H1 (cell line): ENCODE measurements at regions not wholly inside any gene's neighbourhood (a gene's known extent, or its start where the extent isn't known, plus 50 kb on each side); places are given as distances from the start of the nearest gene placed in this dataset.

Experiments
- CTCF ChIA-PET: fragments of 300-600 bp; sonication (Branson Sonifier 250); formaldehyde crosslinking; loops from one replicate; lab custom pipeline; 2021; ENCODE audit not compliant: partially characterized antibody; lab: Charles Lee
- POLR2A ChIA-PET: fragments of 300-600 bp; sonication (Branson Sonifier 250); formaldehyde crosslinking; loops from one replicate; lab custom pipeline; 2021; ENCODE audit warnings: inconsistent platforms; ENCODE audit not compliant: partially characterized antibody; lab: Charles Lee
- DNase-seq, 2 experiments: peaks; one replicate each; pipeline versions ENCODE4 v3.0.0 to v3.0.0-alpha.2; 2010 to 2022; ENCODE audit warnings: low spot score in 2 of 2, low read depth in 1 of 2, mixed read lengths in 1 of 2
- FAIRE-seq: peaks from 2 replicates; lab custom pipeline; 2011; peaks lifted over from hg19 to GRCh38; lab: Jason Lieb, UNC
- H2AFZ ChIP-seq: 2 replicates; pipeline ENCODE4 v1.8.1; 2012; ENCODE audit warnings: low read length, inconsistent platforms
- H2AK5ac ChIP-seq: 2 replicates; pipeline ENCODE4 v1.6.1; 2013; ENCODE audit warnings: low read depth, low read length
- H2BK120ac ChIP-seq: replicated peaks from 2 replicates; pipeline ENCODE3; 2013; ENCODE audit warnings: low read depth, low read length, inconsistent platforms
- H2BK12ac ChIP-seq: 2 replicates; pipeline ENCODE4 v1.6.1; 2013; ENCODE audit warnings: low read depth, low read length
- H2BK15ac ChIP-seq: 2 replicates; pipeline ENCODE4 v1.6.1; 2013; ENCODE audit warnings: low read length
- H2BK20ac ChIP-seq: 2 replicates; pipeline ENCODE4 v1.6.1; 2013; ENCODE audit warnings: low read length
- H2BK5ac ChIP-seq: 2 replicates; pipeline ENCODE4 v1.6.1; 2013; ENCODE audit warnings: low read depth, low read length
- H3K14ac ChIP-seq: 2 replicates; pipeline ENCODE4 v1.6.1; 2013; ENCODE audit warnings: inconsistent platforms; ENCODE audit not compliant: insufficient read length
- H3K18ac ChIP-seq: 2 replicates; pipeline ENCODE4 v1.6.1; 2013; ENCODE audit warnings: low read length; ENCODE audit errors: extremely low read depth
- H3K23ac ChIP-seq: 2 replicates; pipeline ENCODE4 v1.6.1; 2013; ENCODE audit warnings: inconsistent platforms; ENCODE audit not compliant: insufficient read length
- H3K23me2 ChIP-seq: 2 replicates; pipeline ENCODE4 v1.6.1; 2013; ENCODE audit warnings: low read depth, low read length
- H3K27ac ChIP-seq: 2 replicates; pipeline ENCODE4 v1.6.1; 2011; ENCODE audit warnings: low read depth, low read length, inconsistent platforms
- H3K27me3 ChIP-seq, 4 experiments: replicated peaks in 1 of 4; 1 replicate in 1 of 4; 2 replicates in 3 of 4; pipeline versions ENCODE4 v1.6.1 to v1.8.1; 2011 to 2013; ENCODE audit warnings: low read length in 3 of 4, mild to moderate bottlenecking in 3 of 4, inconsistent platforms in 2 of 4, mixed read lengths in 2 of 4, moderate library complexity in 1 of 4; ENCODE audit not compliant: control insufficient read depth in 3 of 4, insufficient read depth in 3 of 4; ENCODE audit errors: extremely low read depth in 1 of 4
- H3K36me3 ChIP-seq, 4 experiments: 2 replicates each; pipeline versions ENCODE4 v1.6.1 to v1.8.1; 2011 to 2013; ENCODE audit warnings: mild to moderate bottlenecking in 4 of 4, low read length in 3 of 4, moderate library complexity in 2 of 4, control low read depth in 1 of 4, inconsistent platforms in 1 of 4; ENCODE audit not compliant: insufficient read depth in 4 of 4, control insufficient read depth in 2 of 4
- H3K4ac ChIP-seq: replicated peaks from 2 replicates; pipeline ENCODE3; 2013; ENCODE audit warnings: low read length, low read depth, mixed read lengths, inconsistent platforms; ENCODE audit not compliant: insufficient read length
- H3K4me1 ChIP-seq, 4 experiments: replicated peaks in 1 of 4; 1 replicate in 1 of 4; 2 replicates in 3 of 4; pipeline versions ENCODE4 v1.6.1 to v1.8.1; 2011 to 2013; ENCODE audit warnings: low read length in 3 of 4, inconsistent platforms in 2 of 4, mixed read lengths in 1 of 4; ENCODE audit not compliant: insufficient read depth in 4 of 4, control insufficient read depth in 3 of 4
- H3K4me2 ChIP-seq, 2 experiments: 2 replicates each; pipeline versions ENCODE4 v1.6.1 to v1.8.1; 2011 to 2013; ENCODE audit warnings: low read depth in 2 of 2, low read length in 2 of 2, control low read depth in 1 of 2, inconsistent platforms in 1 of 2, mild to moderate bottlenecking in 1 of 2; ENCODE audit not compliant: insufficient read depth in 1 of 2
- H3K4me3 ChIP-seq, 4 experiments: fragments of 200-600, 300-600 bp in 1 of 4; sonication (generic), shearing (Covaris generic), sonication (Bioruptor Twin) in 1 of 4; 2 replicates each; pipeline versions ENCODE4 v1.5.1 to v1.8.1; 2011 to 2016; ENCODE audit warnings: low read length in 4 of 4, low read depth in 3 of 4, control low read depth in 2 of 4, inconsistent platforms in 2 of 4, mild to moderate bottlenecking in 2 of 4, mixed read lengths in 1 of 4, moderate library complexity in 1 of 4; ENCODE audit not compliant: insufficient read depth in 2 of 4; ENCODE audit errors: extremely low read depth in 1 of 4
- H3K56ac ChIP-seq: replicated peaks from 2 replicates; pipeline ENCODE3; 2013; ENCODE audit warnings: low read depth, mild to moderate bottlenecking, mixed read lengths, low read length, inconsistent platforms; ENCODE audit not compliant: insufficient read length
- H3K79me1 ChIP-seq: 2 replicates; pipeline ENCODE4 v1.6.1; 2013; ENCODE audit warnings: low read depth, low read length, control low read depth
- H3K79me2 ChIP-seq, 2 experiments: 2 replicates each; pipeline versions ENCODE4 v1.6.1 to v1.8.1; 2012 to 2013; ENCODE audit warnings: low read length in 2 of 2, mild to moderate bottlenecking in 2 of 2, inconsistent platforms in 1 of 2; ENCODE audit not compliant: insufficient read depth in 2 of 2, control insufficient read depth in 1 of 2
- H3K9ac ChIP-seq, 4 experiments: replicated peaks in 1 of 4; 1 replicate in 1 of 4; 2 replicates in 3 of 4; pipeline versions ENCODE4 v1.6.1 to v1.8.1; 2011 to 2013; ENCODE audit warnings: low read depth in 3 of 4, low read length in 3 of 4, control low read depth in 2 of 4, mild to moderate bottlenecking in 2 of 4, moderate library complexity in 2 of 4, inconsistent platforms in 1 of 4; ENCODE audit errors: extremely low read depth in 1 of 4
- H3K9me3 ChIP-seq, 2 experiments: 2 replicates each; pipeline versions ENCODE4 v1.6.1 to v1.8.1; 2012 to 2013; ENCODE audit warnings: mild to moderate bottlenecking in 2 of 2, moderate library complexity in 2 of 2, control low read depth in 1 of 2, inconsistent platforms in 1 of 2, low read depth in 1 of 2, low read length in 1 of 2, mixed read lengths in 1 of 2; ENCODE audit not compliant: insufficient read depth in 2 of 2
- H4K20me1 ChIP-seq, 2 experiments: replicated peaks in 1 of 2; 2 replicates each; pipeline versions ENCODE3 to v1.8.1; 2011 to 2013; ENCODE audit warnings: inconsistent platforms in 2 of 2, low read length in 2 of 2, mild to moderate bottlenecking in 1 of 2; ENCODE audit not compliant: insufficient read depth in 2 of 2, control insufficient read depth in 1 of 2
- H4K5ac ChIP-seq: 2 replicates; pipeline ENCODE4 v1.6.1; 2013; ENCODE audit warnings: low read length, low read depth, mixed read lengths, inconsistent platforms; ENCODE audit not compliant: insufficient read length
- H4K8ac ChIP-seq: 2 replicates; pipeline ENCODE4 v1.8.0; 2013; ENCODE audit warnings: mild to moderate bottlenecking, moderate library complexity, low read length, inconsistent platforms; ENCODE audit not compliant: insufficient read depth; ENCODE audit errors: extremely low read depth
- H4K91ac ChIP-seq: replicated peaks from 2 replicates; pipeline ENCODE3; 2013; ENCODE audit warnings: low read length, mixed read lengths, inconsistent platforms; ENCODE audit not compliant: insufficient read length
- BACH1 ChIP-seq: IDR thresholded peaks from 2 replicates; pipeline ENCODE4 v1.6.1; 2012; ENCODE audit warnings: low read length, improper control_type of control experiment
- SAP30 ChIP-seq: fragments of 300-600 bp; sonication (generic); IDR thresholded peaks from 2 replicates; pipeline ENCODE4 v1.7.1; 2012; ENCODE audit warnings: low read length, moderate library complexity, mild to moderate bottlenecking, inconsistent platforms; ENCODE audit not compliant: insufficient read depth, insufficient replicate concordance
- WGBS, 2 experiments: shearing (Covaris generic) in 1 of 2; methylation state at CpG; one replicate each; pipeline versions ENCODE4 v1.1.6 to v1.1.7; 2013 to 2015; ENCODE audit warnings: low lambda C conversion rate in 2 of 2, mixed read lengths in 2 of 2, inconsistent platforms in 1 of 2, low coverage in 1 of 2, missing lambda C conversion rate in 1 of 2; ENCODE audit not compliant: insufficient replicate concordance in 2 of 2, insufficient coverage in 1 of 2, insufficient read length in 1 of 2; ENCODE audit errors: extremely low coverage in 1 of 2, missing lambda C conversion rate in 1 of 2; 5-methylcytosine and 5-hydroxymethylcytosine counted together
- TF ChIP-seq, protein P1 (sequence below), 3 experiments: IDR thresholded peaks; 1 replicate in 2 of 3; 2 replicates in 1 of 3; pipeline versions ENCODE4 v1.5.1 to v1.6.1; 2011; ENCODE audit warnings: low read length in 3 of 3, mild to moderate bottlenecking in 3 of 3, inconsistent platforms in 2 of 3, low read depth in 1 of 3, moderate library complexity in 1 of 3; ENCODE audit not compliant: insufficient read depth in 1 of 3; ENCODE audit errors: control extremely low read depth in 1 of 3

DNA sequence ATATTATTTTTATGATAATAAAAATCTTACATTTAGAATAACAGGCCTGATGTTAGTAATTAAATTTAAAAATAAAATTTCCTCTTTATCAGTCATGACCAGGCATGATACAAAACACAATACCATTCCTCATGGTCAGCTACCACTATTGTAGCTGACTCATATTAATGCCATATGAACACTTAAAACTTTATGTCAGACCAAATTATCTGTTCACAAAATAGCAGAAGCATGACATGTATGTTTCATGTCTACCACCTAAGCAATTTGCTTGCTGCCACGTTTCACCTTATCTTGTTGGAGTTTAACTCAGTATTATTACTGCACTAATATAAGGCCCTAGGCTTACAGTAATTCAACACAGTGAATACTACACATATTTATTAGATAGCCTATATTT lies 65.7 kb downstream of the HTR1B start:
- H3K9ac ChIP-seq: no peak overlapping the region
- no peaks in the 10 kb centered on the region for H3K9me3 ChIP-seq
- H3K27ac ChIP-seq: no peak overlapping the region
- H3K4me2 ChIP-seq: no peak overlapping the region
- no peaks in the 10 kb centered on the region for H3K23me2 ChIP-seq
- H2BK12ac ChIP-seq: no peak overlapping the region
- H2BK15ac ChIP-seq: no peak overlapping the region
- no peak overlapping the region for H2BK20ac ChIP-seq
- no peak overlapping the region for H2AFZ ChIP-seq
- H3K36me3 ChIP-seq: no peaks in the 10 kb centered on the region
- WGBS, 2 experiments: 86% methylated on average over 1 of the region's 1 CpG; no CpG with 5 or more reads in 1 of the 2 experiments
- H3K56ac ChIP-seq: no peak overlapping the region
- no peaks in the 10 kb centered on the region for H4K20me1 ChIP-seq
- H3K4me1 ChIP-seq: peaks cover 0 to 3% (median 2%) of the 10 kb centered on the region in 4 experiments; a peak in 2 of 7 replicates
- H4K91ac ChIP-seq: no peak overlapping the region
- POLR2A ChIA-PET: no interaction called here
- no peak overlapping the region for H2BK120ac ChIP-seq
- no peak overlapping the region for H3K4me3 ChIP-seq
- DNase-seq (no peak), FAIRE-seq (no peak)
- H3K79me2 ChIP-seq: no peaks in the 10 kb centered on the region
- H3K27me3 ChIP-seq: no peaks in the 10 kb centered on the region
- no peak overlapping the region for H2BK5ac ChIP-seq
- TF ChIP-seq BACH1 (no peak), SAP30 (no peak)
- TF ChIP-seq, protein P1, sequence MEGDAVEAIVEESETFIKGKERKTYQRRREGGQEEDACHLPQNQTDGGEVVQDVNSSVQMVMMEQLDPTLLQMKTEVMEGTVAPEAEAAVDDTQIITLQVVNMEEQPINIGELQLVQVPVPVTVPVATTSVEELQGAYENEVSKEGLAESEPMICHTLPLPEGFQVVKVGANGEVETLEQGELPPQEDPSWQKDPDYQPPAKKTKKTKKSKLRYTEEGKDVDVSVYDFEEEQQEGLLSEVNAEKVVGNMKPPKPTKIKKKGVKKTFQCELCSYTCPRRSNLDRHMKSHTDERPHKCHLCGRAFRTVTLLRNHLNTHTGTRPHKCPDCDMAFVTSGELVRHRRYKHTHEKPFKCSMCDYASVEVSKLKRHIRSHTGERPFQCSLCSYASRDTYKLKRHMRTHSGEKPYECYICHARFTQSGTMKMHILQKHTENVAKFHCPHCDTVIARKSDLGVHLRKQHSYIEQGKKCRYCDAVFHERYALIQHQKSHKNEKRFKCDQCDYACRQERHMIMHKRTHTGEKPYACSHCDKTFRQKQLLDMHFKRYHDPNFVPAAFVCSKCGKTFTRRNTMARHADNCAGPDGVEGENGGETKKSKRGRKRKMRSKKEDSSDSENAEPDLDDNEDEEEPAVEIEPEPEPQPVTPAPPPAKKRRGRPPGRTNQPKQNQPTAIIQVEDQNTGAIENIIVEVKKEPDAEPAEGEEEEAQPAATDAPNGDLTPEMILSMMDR (IDR thresholded peaks at IDR 0.05; ENCODE audit: control extremely low read depth in 1 of 3, insufficient read depth in 1 of 3, low read depth in 1 of 3, low read length in 3 of 3): no peak
- no peaks in the 10 kb centered on the region for H3K79me1 ChIP-seq
- CTCF ChIA-PET: no interaction called here
- H4K8ac ChIP-seq: no peak overlapping the region
- no peak overlapping the region for H4K5ac ChIP-seq
- no peak overlapping the region for H3K4ac ChIP-seq
- no peak overlapping the region for H2AK5ac ChIP-seq
- no peak overlapping the region for H3K18ac ChIP-seq
- no peak overlapping the region for H3K14ac ChIP-seq
- no peak overlapping the region for H3K23ac ChIP-seq
